ENCODE measurements at regions not wholly inside any gene's neighbourhood (a gene's known extent, or its start where the extent isn't known, plus 50 kb on each side); places are given as distances from the start of the nearest gene placed in this dataset.

- Histone ChIP-seq H3K27me3 (ENCODE audit: insufficient read depth, low read depth) (no peaks in the 10 kb centered on the region), H4K20me1 (ENCODE audit: insufficient read depth) (no peaks in the 10 kb centered on the region), H3K4me2 (no peak overlapping the region), H3K4me3 (IDR thresholded peaks at IDR 0.05; ENCODE audit: insufficient read depth, low read depth, low read length) (no peak overlapping the region), H3K27ac (no peak overlapping the region), H3K9ac (no peak overlapping the region), H3K79me2 (ENCODE audit: insufficient read depth, low read depth) (no peaks in the 10 kb centered on the region), H2AFZ (ENCODE audit: low read depth) (no peak overlapping the region), H3K4me1 (ENCODE audit: low read depth, poor library complexity, severe bottlenecking) (no peaks in the 10 kb centered on the region), H3K36me3 (ENCODE audit: insufficient read depth) (no peaks in the 10 kb centered on the region)
- no peak for TF ChIP-seq CTCF (conservative IDR thresholded peaks at IDR 0.05; ENCODE audit: low read depth, low read length)
Observed at GRCh38 chr12:76260390-76260748, 87.8 kb downstream of the BBS10 start.

- no peak overlapping the region for H3K4me3 ChIP-seq (IDR thresholded peaks at IDR 0.05; ENCODE audit: insufficient read depth, low read depth, low read length)
- no peaks in the 10 kb centered on the region for H3K36me3 ChIP-seq (ENCODE audit: insufficient read depth)
- H3K79me2 ChIP-seq (ENCODE audit: insufficient read depth, low read depth), result no peaks in the 10 kb centered on the region
- no peak overlapping the region for H2AFZ ChIP-seq (ENCODE audit: low read depth)
- H3K4me1 ChIP-seq (ENCODE audit: low read depth, poor library complexity, severe bottlenecking), result no peaks in the 10 kb centered on the region
- H3K27me3 ChIP-seq (ENCODE audit: insufficient read depth, low read depth), result no peaks in the 10 kb centered on the region
- no peak overlapping the region for H3K9ac ChIP-seq
- H4K20me1 ChIP-seq (ENCODE audit: insufficient read depth), result no peaks in the 10 kb centered on the region
- no peak for TF ChIP-seq CTCF (conservative IDR thresholded peaks at IDR 0.05; ENCODE audit: low read depth, low read length)
- H3K27ac ChIP-seq, result no peak overlapping the region
- H3K4me2 ChIP-seq, result no peak overlapping the region
Observed at GRCh38 chr12:76259660-76260389, 88.4 kb downstream of the BBS10 start.

GRCh38 chr12:76259106-76259505 is 89.1 kb downstream of the BBS10 start:
- no peak overlapping the region for H3K4me3 ChIP-seq (IDR thresholded peaks at IDR 0.05; ENCODE audit: insufficient read depth, low read depth, low read length)
- no peaks in the 10 kb centered on the region for H3K36me3 ChIP-seq (ENCODE audit: insufficient read depth)
- no peaks in the 10 kb centered on the region for H3K4me1 ChIP-seq (ENCODE audit: low read depth, poor library complexity, severe bottlenecking)
- H4K20me1 ChIP-seq (ENCODE audit: insufficient read depth), result no peaks in the 10 kb centered on the region
- H2AFZ ChIP-seq (ENCODE audit: low read depth), result no peak overlapping the region
- TF ChIP-seq CTCF (conservative IDR thresholded peaks at IDR 0.05; ENCODE audit: low read depth, low read length), result no peak
- H3K27ac ChIP-seq, result no peak overlapping the region
- H3K27me3 ChIP-seq (ENCODE audit: insufficient read depth, low read depth), result no peaks in the 10 kb centered on the region
- H3K79me2 ChIP-seq (ENCODE audit: insufficient read depth, low read depth), result no peaks in the 10 kb centered on the region
- no peak overlapping the region for H3K9ac ChIP-seq
- H3K4me2 ChIP-seq, result no peak overlapping the region

- TF ChIP-seq CTCF (conservative IDR thresholded peaks at IDR 0.05; ENCODE audit: low read depth, low read length), result no peak
- no peak overlapping the region for H2AFZ ChIP-seq (ENCODE audit: low read depth)
- H4K20me1 ChIP-seq (ENCODE audit: insufficient read depth), result no peaks in the 10 kb centered on the region
- H3K27ac ChIP-seq, result no peak overlapping the region
- no peaks in the 10 kb centered on the region for H3K79me2 ChIP-seq (ENCODE audit: insufficient read depth, low read depth)
- no peaks in the 10 kb centered on the region for H3K27me3 ChIP-seq (ENCODE audit: insufficient read depth, low read depth)
- no peak overlapping the region for H3K4me3 ChIP-seq (IDR thresholded peaks at IDR 0.05; ENCODE audit: insufficient read depth, low read depth, low read length)
- H3K4me1 ChIP-seq (ENCODE audit: low read depth, poor library complexity, severe bottlenecking), result no peaks in the 10 kb centered on the region
- H3K9ac ChIP-seq, result no peak overlapping the region
- H3K36me3 ChIP-seq (ENCODE audit: insufficient read depth), result no peaks in the 10 kb centered on the region
- H3K4me2 ChIP-seq, result no peak overlapping the region
Observed at GRCh38 chr12:76256904-76257303, 91.3 kb downstream of the BBS10 start.
